SK-N-SH (cell line): ENCODE measurements at regions not wholly inside any gene's neighbourhood (a gene's known extent, or its start where the extent isn't known, plus 50 kb on each side); places are given as distances from the start of the nearest gene placed in this dataset.

ENCODE experiments used
- CHD2 ChIP-seq: fragments of 150-350 bp; IDR thresholded peaks from 2 replicates; pipeline ENCODE4 v1.6.1; 2018; ENCODE audit warnings: low read length; ENCODE audit not compliant: partially characterized antibody
- YY1 ChIP-seq: IDR thresholded peaks from 2 replicates; pipeline ENCODE4 v1.4.0; 2012; ENCODE audit warnings: low read depth, mild to moderate bottlenecking
- ZBTB33 ChIP-seq: IDR thresholded peaks from 2 replicates; pipeline ENCODE4 v1.4.0; 2012; ENCODE audit warnings: low read depth, borderline replicate concordance

GRCh38 chrX:36721990-36722389, 286.2 kb upstream of the FAM47C start:
- no peak for TF ChIP-seq ZBTB33
- TF ChIP-seq CHD2 = no peak
- TF ChIP-seq YY1 = no peak
